NCI-H146 treated with DMSO at 0.1 percent for 48 hours (cell line): ENCODE measurements at regions not wholly inside any gene's neighbourhood (a gene's known extent, or its start where the extent isn't known, plus 50 kb on each side); places are given as distances from the start of the nearest gene placed in this dataset.
"Not testable (repeated sequence)": the region's sequence is repeated elsewhere in the genome, so short reads cannot be mapped to it uniquely, and the experiment has no call there.

Experiments
- DNase-seq: peaks from one replicate; lab custom pipeline; 2025; ENCODE audit not compliant: unreplicated experiment; lab: John Stamatoyannopoulos, UW

DNA sequence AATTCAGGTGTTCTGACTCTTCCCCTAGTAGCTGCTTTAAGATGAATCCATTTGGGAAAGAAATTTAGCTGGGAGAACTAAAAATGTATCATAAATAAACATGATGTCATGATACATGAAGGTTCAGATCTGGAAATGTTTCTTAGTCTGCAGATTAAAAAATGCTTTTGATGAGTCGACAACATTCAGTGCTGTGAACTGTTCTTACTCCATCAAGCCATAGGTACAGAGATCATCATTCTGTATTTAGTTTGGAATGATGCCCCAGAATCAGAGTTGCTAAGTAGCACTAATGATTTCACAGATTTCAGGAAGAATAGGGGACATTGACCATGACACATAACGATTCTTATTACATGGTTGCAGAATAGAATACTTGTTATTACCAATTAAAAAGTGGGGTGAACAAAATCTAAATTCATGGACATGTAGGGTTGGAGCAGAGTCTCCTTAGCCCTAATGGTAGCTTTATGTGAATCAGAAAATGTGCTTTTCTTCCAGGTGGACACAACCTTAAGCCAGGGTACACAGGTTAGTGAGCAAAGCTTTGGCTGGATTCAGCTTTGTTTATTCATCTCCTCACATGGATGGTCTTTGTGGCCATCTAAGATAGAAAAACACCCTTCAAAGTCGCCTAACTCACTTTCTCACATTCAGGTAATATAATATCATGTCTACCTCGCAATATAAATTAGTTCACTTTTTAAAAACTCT lies 205.4 kb upstream of the SEL1L start:
- DNase-seq = no peak

DNA sequence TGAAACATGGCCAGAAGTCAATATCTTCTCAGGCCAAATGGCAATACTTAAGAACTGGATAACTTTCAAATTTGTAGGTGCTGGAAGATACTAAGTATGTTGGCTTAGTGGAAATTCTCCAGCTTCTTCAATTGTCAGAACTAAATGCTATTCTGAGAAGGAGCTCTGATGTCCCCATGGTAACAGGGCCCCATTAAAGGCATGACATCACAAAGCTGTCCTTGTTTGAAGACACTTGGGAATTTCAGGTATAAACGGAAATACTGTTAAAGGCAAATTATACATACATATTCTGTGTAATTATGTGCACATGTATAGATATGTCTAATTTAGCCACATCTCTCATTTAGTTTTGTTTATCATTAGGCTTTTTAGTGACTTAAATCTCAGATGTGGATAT lies 210.0 kb upstream of the SEL1L start:
- DNase-seq = no peak

DNA sequence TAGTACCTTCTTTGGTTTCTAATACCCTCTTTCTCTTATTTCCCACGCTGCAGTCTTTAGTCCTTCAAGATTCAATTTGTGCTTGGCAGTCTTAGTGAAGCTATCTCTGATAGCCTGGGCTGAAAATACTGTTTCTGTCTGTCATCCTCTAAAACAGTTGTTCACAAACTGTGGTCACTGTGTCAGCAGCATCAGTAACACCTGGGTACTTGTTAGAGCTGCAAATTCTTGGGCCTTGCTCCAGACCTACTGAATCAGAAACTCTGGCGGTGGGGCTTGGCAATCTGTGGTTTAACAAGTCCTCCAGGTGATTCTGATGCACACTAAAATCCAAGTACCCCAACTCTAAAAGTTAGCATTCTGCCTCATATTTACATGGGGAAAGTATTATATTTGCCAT lies 217.5 kb upstream of the SEL1L start:
- DNase-seq = no peak

DNA sequence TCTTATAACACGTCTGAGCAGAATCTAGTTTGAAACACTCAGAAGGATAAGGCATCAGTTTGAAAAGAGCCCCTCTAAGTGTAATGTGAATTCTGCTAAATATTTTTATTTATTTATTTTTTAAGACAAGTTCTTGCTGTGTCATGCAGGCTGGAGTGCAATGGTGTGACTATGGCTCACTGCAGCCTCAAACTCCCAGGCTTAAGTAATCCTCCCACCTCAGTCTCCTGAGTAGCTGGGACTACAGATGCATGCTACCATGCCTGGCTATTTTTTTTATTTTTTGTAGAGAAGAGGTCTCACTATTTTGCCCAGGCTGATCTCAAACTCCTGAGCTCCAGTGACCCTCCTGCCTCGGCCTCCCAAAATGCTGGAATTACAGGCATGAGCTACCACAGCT lies 225.9 kb upstream of the SEL1L start:
- DNase-seq = no peak

DNA sequence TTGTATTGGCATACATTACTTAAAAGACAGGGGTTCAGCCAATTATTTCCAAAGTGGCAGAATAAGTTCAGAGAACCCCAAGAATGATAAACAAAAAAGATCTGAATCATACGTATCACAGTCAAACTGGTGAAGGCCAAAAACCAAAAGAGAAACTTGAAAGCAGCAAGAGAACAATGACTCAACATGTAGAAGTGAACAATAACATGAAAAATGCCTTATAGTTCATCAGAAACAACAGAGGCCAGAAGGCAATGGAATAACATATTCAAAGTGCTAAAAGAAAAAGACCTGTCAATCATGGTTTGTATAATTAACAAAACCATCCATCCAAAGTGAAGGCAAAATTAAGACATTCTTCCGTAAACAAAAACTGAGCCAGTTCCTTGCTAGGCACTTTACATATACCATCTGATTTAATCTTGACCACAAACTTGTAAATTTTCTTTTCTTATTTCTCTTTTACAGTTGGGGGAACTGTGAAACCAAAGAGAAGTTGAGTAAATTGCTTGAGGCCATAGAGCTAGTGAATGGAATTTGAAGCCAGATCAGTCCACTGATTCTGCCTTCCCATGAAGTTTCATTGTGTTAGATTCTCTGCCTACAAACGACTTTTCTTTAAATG lies 232.1 kb upstream of the SEL1L start:
- DNase-seq = no peak

DNA sequence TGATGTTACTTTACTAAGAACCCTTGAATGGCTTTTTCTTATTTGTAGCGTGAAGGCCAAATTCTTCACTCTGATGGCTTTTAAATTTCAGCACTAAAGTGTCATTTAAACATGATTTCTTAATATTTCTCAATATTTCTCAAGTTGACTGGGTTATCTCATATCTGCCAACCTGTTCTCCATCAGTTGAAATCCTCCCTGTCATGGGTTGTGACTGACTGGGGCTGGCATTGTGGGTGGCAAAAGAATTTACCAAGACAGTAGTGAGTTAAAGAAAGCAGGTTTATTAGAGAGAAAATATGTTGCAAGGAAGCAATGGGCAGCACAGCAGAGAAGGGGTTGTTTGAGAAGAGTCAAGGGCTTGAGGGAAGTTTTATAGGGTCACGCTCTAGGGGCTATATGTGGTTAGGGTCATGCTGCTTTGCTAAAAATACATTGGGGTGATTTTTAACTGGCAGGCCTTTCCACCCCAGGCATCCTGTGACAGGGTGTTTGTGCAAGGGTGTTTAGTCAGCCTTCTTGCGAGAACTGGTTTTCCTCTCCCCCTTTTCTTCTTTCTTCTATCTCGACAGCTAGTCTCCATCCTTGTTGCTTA lies 232.8 kb upstream of the SEL1L start:
- DNase-seq = no peak

DNA sequence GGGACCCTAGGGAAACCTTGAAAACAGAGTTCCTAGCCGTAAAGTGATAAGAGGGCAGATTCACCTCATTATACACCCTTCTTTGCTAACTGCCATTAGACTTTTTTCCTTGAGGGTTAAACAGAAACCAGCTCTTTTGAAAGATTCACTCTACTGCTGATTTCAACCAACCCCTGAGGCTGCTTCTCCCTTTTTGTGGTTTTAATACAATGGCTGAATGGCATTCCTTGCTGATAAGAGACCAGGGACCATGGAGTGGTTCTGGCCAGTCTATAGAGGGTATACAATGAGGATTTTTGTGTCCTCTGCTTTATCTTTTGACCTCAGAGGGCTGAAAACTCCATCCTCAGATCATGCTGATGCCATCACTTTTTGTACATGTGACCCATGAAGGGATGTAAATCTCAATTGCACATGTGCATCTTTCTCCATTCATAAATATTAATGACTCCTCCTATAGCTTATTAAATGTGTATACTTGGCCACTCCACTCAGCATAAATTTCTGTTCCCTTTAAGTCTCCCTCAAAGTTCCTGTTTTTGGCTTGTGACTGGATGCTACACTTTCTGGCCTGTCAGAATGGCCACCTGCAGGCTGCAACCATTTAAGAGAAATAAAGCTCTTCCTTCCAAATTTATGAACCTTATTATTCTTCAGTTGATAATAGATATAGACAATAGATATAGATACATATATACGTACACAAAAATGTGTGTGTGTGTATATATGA lies 233.8 kb upstream of the SEL1L start:
- no peak for DNase-seq

DNA sequence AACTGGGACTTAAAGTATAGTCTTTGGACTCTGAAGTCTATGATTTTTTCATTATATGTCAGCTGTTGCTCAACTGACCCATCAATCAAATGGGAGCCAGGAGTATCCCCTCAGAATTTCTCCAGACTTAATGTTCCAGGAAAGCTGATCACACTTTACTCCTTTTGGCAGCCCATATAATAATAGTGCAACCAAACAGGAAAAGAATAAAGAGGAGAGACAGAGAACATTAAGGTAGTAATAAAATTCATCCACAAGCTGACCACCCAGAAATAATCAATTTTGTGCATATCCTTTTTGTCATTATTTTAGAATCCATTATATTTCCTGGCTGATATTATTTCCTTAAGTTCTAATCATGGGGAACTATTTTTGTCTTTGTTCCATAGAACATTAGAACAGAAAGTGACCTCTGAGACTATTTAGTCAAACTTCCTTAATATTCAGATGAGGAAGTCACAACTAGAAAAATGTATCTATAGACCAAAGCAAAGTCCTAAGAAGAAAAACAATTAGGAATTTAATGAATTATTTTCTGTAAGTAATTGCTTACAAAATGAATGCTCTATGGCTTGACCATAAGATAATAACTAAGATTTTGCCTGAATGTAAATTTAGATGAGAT lies 238.1 kb upstream of the SEL1L start:
- no peak for DNase-seq

DNA sequence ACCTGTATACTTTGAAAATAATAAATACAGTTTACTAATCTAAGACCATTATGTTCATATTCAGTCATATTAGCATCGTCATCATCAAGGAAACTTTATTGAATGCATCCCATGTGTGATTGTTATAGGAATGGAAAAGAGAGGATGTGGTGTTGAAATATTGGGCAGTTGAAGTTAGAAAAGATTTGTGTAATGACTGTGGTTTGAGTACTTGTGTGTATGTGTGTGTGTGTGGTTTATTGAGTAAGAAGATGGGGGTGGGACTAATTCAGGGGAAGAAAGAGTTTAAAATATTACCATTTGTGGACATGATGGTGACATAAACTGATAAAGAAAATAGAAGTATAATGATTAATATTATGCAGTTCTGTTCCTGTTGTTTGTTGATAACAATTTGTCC lies 238.7 kb upstream of the SEL1L start:
- DNase-seq = no peak

DNA sequence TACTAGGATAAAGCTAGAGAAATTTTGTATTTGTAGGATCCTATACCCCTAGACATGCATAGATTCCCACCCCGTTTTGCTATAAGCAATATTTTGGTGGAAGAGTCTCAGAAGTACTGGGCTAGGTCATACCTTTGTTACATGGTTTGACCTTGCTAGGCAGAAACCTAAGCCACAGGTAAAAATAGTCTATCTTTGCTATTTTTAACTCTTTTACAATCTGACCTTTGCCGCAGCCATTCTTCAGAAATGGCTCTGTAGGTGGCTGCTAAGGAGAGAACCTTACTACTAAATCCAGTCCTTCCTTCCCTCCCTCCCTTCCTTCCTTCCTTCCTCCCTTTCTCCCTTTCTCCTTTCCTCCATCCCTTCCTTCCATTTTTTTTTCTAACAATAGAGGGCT lies 242.9 kb upstream of the SEL1L start:
- DNase-seq = no peak

DNA sequence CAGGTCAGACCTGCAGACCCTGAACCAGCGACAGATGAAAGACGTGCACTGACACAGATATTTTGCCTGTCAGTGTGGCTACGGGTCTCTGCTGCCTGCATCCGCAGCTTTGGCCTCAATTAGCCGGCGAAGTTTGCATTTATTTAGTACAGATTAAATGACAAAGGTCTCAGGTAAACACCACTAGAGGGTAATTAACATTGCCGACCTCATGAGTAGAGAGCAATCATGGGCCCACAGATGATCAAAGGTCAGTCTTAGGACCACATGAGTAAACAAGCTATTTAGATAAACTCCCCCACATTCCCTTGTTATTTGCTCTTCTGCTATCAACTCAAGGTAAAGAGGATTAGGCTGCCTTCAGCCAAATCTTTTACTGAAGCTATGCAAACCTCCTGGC lies 248.1 kb upstream of the SEL1L start:
- DNase-seq = not testable (repeated sequence)

DNA sequence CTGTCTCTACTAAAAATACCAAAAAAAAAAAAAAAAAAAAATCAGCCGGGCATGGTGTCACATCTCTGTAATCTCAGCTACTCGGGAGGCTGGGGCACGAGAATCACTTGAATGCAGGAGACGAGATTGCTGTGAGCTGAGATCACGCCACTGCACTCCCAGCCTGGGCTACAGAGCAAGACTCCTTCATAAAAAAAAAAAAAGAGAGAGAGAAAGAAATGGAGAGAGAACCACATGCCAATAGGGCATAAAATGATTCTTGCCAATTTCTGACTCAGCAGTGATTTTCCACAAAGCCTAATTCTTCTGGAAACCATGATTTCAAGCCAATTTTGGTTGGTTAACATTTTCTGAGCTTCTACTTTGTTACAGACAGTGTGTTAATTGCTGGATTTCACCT lies 250.4 kb upstream of the SEL1L start:
- DNase-seq = no peak

DNA sequence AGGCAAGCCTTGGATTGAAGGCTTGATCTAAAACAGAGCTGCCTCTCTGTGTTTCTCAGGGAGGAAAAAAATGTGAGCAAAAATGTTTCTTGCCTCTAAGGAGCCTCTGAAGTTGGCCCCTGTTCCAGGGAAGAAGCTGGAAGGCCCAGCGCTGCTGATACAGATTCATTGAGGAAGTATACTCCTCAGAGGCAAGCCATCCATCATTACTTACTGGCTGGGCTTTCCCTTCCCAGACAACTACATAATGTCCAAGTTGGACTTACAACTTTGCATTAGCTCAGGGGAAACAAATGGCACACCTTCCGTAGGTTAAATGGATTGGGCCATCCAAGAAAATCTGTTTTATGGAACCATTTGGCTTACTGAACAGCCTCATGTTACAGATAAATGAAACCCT lies 263.7 kb upstream of the SEL1L start:
- no peak for DNase-seq

DNA sequence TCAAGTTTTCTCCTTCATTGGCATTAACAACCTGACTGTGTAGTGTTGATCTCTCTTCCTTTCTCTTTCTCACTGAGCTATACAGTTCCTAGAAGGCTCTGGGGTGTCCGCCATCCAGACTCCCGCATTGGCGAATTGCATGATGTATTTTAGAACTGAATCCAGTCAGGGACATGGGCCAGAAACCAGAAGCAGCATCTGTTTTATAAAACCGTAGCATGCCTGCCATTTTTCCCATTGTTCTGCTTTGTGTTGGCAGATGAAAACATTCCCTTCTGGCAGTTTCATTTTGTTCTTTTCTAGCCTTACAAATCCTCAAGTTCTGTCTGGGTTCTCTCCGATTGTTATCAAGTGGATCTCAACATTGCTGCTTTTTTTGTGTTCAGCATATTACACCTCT lies 268.3 kb upstream of the SEL1L start:
- no peak for DNase-seq

DNA sequence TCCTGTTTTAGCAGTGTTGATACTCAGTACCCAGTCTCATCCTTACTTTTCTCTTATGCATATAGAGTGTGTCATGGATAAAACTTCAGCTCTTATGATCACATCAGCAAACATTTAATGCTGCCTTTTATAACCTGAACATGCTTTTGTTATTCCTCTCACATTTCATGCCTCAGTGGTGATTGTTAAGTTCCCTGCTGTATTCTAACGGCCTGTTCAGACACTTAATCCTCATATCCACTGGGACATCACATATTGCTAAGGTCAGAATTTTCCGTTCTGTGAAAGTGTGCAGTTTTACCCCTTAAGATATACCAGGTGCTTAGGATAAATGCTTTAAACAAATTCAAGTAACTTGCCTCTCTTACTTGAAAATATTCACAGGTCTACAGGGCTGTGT lies 268.7 kb upstream of the SEL1L start:
- no peak for DNase-seq

DNA sequence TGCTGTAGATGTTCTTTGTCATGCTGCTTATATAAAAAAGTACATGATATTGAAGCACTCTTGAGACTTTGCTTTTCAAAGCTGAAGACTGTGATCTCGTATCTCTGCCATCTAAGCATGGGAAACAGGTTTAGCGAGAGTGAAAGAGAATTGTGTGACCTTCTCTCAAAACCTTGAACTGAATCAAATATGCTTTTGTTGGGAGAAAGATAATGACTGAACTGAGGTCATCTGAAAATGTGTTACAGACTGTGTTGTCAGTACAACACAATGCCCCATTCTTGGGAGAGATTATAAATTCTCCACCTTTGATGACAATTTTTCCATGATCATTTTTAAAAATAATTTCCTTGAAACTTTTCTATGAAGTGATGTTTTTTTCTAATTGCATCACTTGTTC lies 272.1 kb upstream of the SEL1L start:
- no peak for DNase-seq

DNA sequence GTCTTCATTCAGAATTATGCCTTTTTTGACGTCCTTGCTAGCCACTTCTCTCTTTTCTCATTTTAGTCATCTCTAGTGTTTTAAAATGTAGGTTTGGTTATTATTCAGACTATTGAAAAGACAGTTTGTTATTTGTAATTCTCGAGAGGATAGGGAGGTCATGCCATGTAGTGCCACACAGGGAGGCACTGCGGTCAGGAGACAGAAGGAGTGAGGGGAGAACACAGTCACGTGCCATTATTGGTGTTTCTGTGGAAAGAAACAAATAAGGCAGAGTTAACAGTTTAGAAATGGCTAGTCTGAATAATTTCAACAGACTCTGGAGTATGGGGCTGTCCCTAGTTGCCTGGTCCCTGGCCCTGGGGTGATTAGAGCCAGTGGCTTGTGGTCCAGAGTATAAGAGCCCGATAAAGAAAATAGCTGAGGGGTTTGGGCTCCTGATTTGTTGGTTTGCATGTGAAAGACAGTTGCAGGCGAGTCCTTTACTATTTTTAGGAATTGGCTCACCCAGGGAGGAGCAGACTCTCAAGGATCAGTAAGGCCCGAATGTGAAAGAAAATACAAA lies 278.1 kb upstream of the SEL1L start:
- DNase-seq = no peak

DNA sequence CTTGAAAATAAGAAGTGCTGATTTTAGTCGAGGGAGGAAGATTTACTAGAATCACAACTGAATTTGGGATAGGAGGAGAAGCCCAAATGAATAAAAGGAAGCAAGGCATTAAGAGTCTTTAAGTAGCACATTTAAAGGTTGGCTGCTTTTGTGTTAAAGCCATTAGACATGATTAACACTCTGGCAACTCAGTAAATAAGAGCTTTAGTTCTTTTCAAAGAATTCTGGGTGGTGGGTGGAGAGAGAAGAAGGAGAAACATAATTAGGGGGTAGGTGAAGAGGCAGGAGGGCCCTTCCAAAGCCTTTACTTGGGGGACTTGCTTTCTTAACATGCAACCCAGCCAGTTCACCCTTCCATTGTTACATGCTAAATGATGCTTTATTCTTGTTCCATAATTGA lies 284.6 kb upstream of the SEL1L start:
- no peak for DNase-seq

DNA sequence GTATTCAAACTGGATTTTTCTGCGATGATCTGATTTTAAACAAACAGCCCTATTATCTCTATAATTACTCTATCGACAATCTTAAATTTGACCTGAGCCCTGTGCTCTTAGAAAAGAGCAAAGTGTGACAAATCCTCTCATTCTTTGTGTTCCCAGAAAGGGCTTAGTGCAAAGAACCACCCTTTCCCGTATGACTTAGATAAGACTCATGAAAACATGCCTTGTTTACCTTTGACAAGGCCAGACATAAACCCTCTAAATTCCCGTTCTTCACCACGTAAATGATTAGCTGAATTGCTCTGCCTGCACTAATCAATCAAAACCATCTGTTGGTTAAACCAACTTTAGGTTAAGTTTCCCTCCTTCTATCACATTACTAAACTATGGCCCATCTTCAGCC lies 285.7 kb upstream of the SEL1L start:
- DNase-seq = no peak

DNA sequence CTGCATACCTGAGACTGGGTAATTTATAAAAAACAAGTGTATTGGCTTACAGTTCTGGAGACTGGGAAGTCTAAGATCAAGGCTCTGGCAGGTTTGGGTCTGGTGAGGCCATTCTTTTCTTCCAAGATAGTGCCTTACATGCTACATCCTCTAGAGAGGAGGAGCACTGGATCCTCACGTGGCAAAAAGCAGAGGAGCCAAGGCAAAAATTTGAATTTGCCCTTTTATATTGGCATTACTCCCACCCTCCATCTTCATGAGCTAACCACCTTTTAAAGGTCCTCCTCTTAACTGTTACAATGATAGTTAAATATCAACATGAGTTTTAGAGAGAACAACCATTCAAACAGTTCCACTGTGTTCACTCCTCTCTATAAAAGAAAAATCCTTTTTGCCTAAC lies 286.3 kb upstream of the SEL1L start:
- no peak for DNase-seq

DNA sequence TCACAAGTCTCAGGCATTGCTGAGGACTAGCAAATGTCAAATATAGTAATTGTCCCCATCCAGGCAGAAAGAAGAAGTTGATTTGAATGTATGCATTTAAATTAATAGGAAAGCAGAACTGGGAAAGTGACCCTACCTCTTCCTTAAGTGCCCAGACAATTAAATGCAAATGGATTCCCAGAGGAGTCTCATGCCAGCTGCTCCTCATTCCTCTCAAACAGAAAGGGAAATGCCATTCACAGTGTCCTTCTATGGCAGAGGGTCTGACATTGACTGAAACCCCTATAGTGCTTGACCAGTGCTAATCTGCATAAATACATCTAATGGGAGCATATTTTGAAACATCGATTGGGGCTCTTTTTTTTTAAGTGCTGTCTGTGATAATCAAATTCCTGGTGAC lies 292.4 kb upstream of the SEL1L start:
- no peak for DNase-seq
